ENCODE measurements at regions not wholly inside any gene's neighbourhood (a gene's known extent, or its start where the extent isn't known, plus 50 kb on each side); places are given as distances from the start of the nearest gene placed in this dataset.
A peak's percentile ranks its signal among the peaks of the same experiment; 100 is the strongest.

- no peak overlapping the region for H3K4me3 ChIP-seq (ENCODE audit: low read depth, low read length)
- no peak overlapping the region for H3K27ac ChIP-seq
- H3K9me3 ChIP-seq (ENCODE audit: severe bottlenecking): no peaks in the 10 kb centered on the region
- no peak for DNase-seq
- H3K36me3 ChIP-seq: no peaks in the 10 kb centered on the region
- no peaks in the 10 kb centered on the region for H3K27me3 ChIP-seq (ENCODE audit: insufficient read depth, low read depth, severe bottlenecking)
- no peak for TF ChIP-seq CTCF (IDR thresholded peaks at IDR 0.05; ENCODE audit: low read depth, low read length)
Measured at GRCh38 chr10:3415038-3415736, 242.6 kb upstream of the PITRM1 start.

- no peaks in the 10 kb centered on the region for H3K27me3 ChIP-seq (ENCODE audit: insufficient read depth, low read depth, severe bottlenecking)
- H3K36me3 ChIP-seq: no peaks in the 10 kb centered on the region
- no peak overlapping the region for H3K27ac ChIP-seq
- H3K9me3 ChIP-seq (ENCODE audit: severe bottlenecking): no peaks in the 10 kb centered on the region
- no peak overlapping the region for H3K4me3 ChIP-seq (ENCODE audit: low read depth, low read length)
- no peak for TF ChIP-seq CTCF (IDR thresholded peaks at IDR 0.05; ENCODE audit: low read depth, low read length)
- DNase-seq: no peak
Measured at GRCh38 chr10:3414667-3415023, 242.1 kb upstream of the PITRM1 start.

- H3K27me3 ChIP-seq (ENCODE audit: insufficient read depth, low read depth, severe bottlenecking): no peaks in the 10 kb centered on the region
- no peak overlapping the region for H3K4me3 ChIP-seq (ENCODE audit: low read depth, low read length)
- no peak overlapping the region for H3K27ac ChIP-seq
- peak; percentile 39 for DNase-seq
- TF ChIP-seq CTCF (IDR thresholded peaks at IDR 0.05; ENCODE audit: low read depth, low read length): no peak
- H3K9me3 ChIP-seq (ENCODE audit: severe bottlenecking): no peaks in the 10 kb centered on the region
- no peaks in the 10 kb centered on the region for H3K36me3 ChIP-seq
Measured at GRCh38 chr10:3413937-3414666, 241.5 kb upstream of the PITRM1 start.

- Histone ChIP-seq H3K27ac (no peak overlapping the region), H3K36me3 (no peaks in the 10 kb centered on the region), H3K4me3 (ENCODE audit: low read depth, low read length) (no peak overlapping the region), H3K9me3 (ENCODE audit: severe bottlenecking) (no peaks in the 10 kb centered on the region), H3K27me3 (ENCODE audit: insufficient read depth, low read depth, severe bottlenecking) (no peaks in the 10 kb centered on the region)
- DNase-seq: no peak
- TF ChIP-seq CTCF (IDR thresholded peaks at IDR 0.05; ENCODE audit: low read depth, low read length): no peak
Measured at GRCh38 chr10:3412646-3413045, 240.1 kb upstream of the PITRM1 start.

- H3K36me3 ChIP-seq: no peaks in the 10 kb centered on the region
- TF ChIP-seq CTCF (IDR thresholded peaks at IDR 0.05; ENCODE audit: low read depth, low read length): no peak
- no peak for DNase-seq
- H3K27me3 ChIP-seq (ENCODE audit: insufficient read depth, low read depth, severe bottlenecking): no peaks in the 10 kb centered on the region
- H3K9me3 ChIP-seq (ENCODE audit: severe bottlenecking): no peaks in the 10 kb centered on the region
- no peak overlapping the region for H3K4me3 ChIP-seq (ENCODE audit: low read depth, low read length)
- no peak overlapping the region for H3K27ac ChIP-seq
Measured at GRCh38 chr10:3412071-3412582, 239.5 kb upstream of the PITRM1 start.

Measured in WERI-Rb-1 (cell line).